Adipocyte (in vitro differentiated cells): ENCODE measurements at regions not wholly inside any gene's neighbourhood (a gene's known extent, or its start where the extent isn't known, plus 50 kb on each side); places are given as distances from the start of the nearest gene placed in this dataset.

Source experiments
- DNase-seq: peaks from one replicate; pipeline ENCODE4 v3.0.0-alpha.2; 2015; ENCODE audit warnings: low read depth
- H3K27me3 ChIP-seq: replicated peaks from 2 replicates; pipeline ENCODE4 v1.7.0; 2013; ENCODE audit warnings: mild to moderate bottlenecking, low read length, moderate library complexity; ENCODE audit not compliant: control insufficient read depth, insufficient read depth
- H3K36me3 ChIP-seq: 2 replicates; pipeline ENCODE4 v1.7.0; 2013; ENCODE audit warnings: low read length, mild to moderate bottlenecking, moderate library complexity; ENCODE audit not compliant: control insufficient read depth, insufficient read depth, severe bottlenecking
- H3K4me1 ChIP-seq: 2 replicates; pipeline ENCODE4 v1.7.0; 2013; ENCODE audit warnings: mild to moderate bottlenecking, low read length, moderate library complexity; ENCODE audit not compliant: control insufficient read depth, insufficient read depth
- H3K4me3 ChIP-seq: 2 replicates; pipeline ENCODE4 v1.7.0; 2013; ENCODE audit warnings: mild to moderate bottlenecking, low read length, moderate library complexity
- H3K9ac ChIP-seq: 2 replicates; pipeline ENCODE4 v1.7.0; 2013; ENCODE audit warnings: mild to moderate bottlenecking, low read length, moderate library complexity
- H3K9me3 ChIP-seq: 2 replicates; pipeline ENCODE4 v1.7.0; 2013; ENCODE audit warnings: mild to moderate bottlenecking, low read length, moderate library complexity; ENCODE audit not compliant: control insufficient read depth

GRCh38 chr10:33416691-33417090, 82.2 kb upstream of the NRP1 start:
- peaks cover 35% of the 10 kb centered on the region for H3K4me1 ChIP-seq
- H3K9ac ChIP-seq = no peak overlapping the region
- no peaks in the 10 kb centered on the region for H3K27me3 ChIP-seq
- no peak for DNase-seq
- no peak overlapping the region for H3K4me3 ChIP-seq
- H3K9me3 ChIP-seq = no peaks in the 10 kb centered on the region
- no peaks in the 10 kb centered on the region for H3K36me3 ChIP-seq

- H3K9me3 ChIP-seq = no peaks in the 10 kb centered on the region
- no peaks in the 10 kb centered on the region for H3K36me3 ChIP-seq
- no peak overlapping the region for H3K4me3 ChIP-seq
- H3K4me1 ChIP-seq = peaks cover 30% of the 10 kb centered on the region
- H3K27me3 ChIP-seq = no peaks in the 10 kb centered on the region
- H3K9ac ChIP-seq = no peak overlapping the region
- DNase-seq = no peak
These were observed 81.7 kb upstream of the NRP1 start for GRCh38 chr10:33416209-33416608.

- DNase-seq = no peak
- H3K9ac ChIP-seq = no peak overlapping the region
- no peaks in the 10 kb centered on the region for H3K36me3 ChIP-seq
- H3K9me3 ChIP-seq = no peaks in the 10 kb centered on the region
- peaks cover 26% of the 10 kb centered on the region for H3K4me1 ChIP-seq
- H3K4me3 ChIP-seq = no peak overlapping the region
- no peaks in the 10 kb centered on the region for H3K27me3 ChIP-seq
These were observed 80.4 kb upstream of the NRP1 start for GRCh38 chr10:33414841-33415240.

GRCh38 chr10:33412653-33413361, 78.3 kb upstream of the NRP1 start:
- peaks cover 20% of the 10 kb centered on the region for H3K4me1 ChIP-seq
- H3K27me3 ChIP-seq = no peaks in the 10 kb centered on the region
- peak overlapping the region; percentile 58 for H3K4me3 ChIP-seq
- H3K9me3 ChIP-seq = no peaks in the 10 kb centered on the region
- peak; percentile 88 for DNase-seq
- peak overlapping the region; percentile 58 for H3K9ac ChIP-seq
- H3K36me3 ChIP-seq = no peaks in the 10 kb centered on the region

DNA sequence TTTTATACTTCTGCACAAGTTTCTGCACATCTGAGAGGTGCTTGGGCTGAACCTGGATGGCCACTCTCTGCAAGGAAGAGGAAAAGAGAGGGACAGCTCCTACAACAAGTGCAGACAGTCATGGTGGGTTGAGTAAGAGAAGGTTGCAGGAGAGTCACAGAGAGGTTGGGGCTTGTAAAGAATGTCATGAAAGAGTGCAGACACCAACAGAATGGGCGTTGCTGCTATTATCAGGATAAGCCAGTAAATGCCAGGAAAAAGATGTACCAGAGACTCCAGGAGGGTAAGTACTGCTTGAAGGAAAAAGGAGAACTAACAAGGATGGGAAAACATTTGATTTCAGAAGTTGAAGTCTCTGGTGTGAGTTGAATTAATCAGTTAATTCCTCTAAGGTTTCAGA, 77.8 kb upstream of the NRP1 start:
- no peaks in the 10 kb centered on the region for H3K9me3 ChIP-seq
- DNase-seq = no peak
- no peaks in the 10 kb centered on the region for H3K36me3 ChIP-seq
- no peaks in the 10 kb centered on the region for H3K27me3 ChIP-seq
- peaks cover 20% of the 10 kb centered on the region for H3K4me1 ChIP-seq
- H3K9ac ChIP-seq = peak overlapping the region; percentile 58
- peak overlapping the region; percentile 58 for H3K4me3 ChIP-seq

GRCh38 chr10:33410860-33411234, 76.4 kb upstream of the NRP1 start:
- DNase-seq = no peak
- Histone ChIP-seq H3K36me3 (no peaks in the 10 kb centered on the region), H3K9me3 (no peaks in the 10 kb centered on the region), H3K27me3 (no peaks in the 10 kb centered on the region), H3K9ac (no peak overlapping the region), H3K4me3 (no peak overlapping the region), H3K4me1 (peaks cover 20% of the 10 kb centered on the region)

DNA sequence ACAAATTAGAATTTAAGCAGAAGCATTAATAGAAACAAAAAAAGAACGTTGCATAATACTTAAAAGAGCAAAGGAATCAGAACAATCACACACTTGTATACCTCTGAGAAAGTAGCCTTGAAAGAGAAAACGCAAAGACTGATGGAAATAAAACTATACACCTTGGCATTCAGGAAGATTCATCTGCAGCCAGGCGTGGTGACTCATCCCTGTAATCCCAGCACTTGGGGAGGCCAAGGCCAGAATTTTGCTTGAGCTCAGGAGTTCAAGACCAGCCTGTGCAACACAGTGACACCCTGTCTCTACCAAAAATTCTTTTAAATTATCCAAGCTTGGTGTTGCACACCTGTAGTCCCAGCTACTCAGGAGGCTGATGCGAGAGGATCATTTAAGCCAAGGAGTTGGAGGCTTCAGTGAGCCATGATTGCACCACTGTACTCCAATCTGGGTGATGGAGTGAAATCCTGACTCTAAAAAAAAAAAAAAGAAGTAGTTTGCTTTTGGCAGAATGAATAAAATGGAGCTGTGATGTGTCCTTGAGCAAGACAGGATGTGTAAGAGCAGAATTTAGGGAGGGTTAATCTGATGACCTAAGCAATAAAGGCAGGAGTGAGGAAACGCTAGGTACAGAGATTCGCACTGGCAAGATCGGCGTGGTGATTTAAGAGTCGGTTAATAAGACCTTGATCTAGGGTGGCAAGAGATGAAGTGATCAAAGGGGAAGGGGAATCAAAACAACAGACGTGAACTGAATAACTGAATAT, 75.8 kb upstream of the NRP1 start:
- no peak for DNase-seq
- H3K36me3 ChIP-seq = no peaks in the 10 kb centered on the region
- no peak overlapping the region for H3K9ac ChIP-seq
- H3K27me3 ChIP-seq = no peaks in the 10 kb centered on the region
- H3K9me3 ChIP-seq = no peaks in the 10 kb centered on the region
- peaks cover 20% of the 10 kb centered on the region for H3K4me1 ChIP-seq
- H3K4me3 ChIP-seq = no peak overlapping the region

- DNase-seq = no peak
- Histone ChIP-seq H3K4me3 (no peak overlapping the region), H3K9ac (no peak overlapping the region), H3K4me1 (no peaks in the 10 kb centered on the region), H3K36me3 (no peaks in the 10 kb centered on the region), H3K9me3 (no peaks in the 10 kb centered on the region), H3K27me3 (no peaks in the 10 kb centered on the region)
These were observed 72.1 kb upstream of the NRP1 start for GRCh38 chr10:33406596-33406995.

DNA sequence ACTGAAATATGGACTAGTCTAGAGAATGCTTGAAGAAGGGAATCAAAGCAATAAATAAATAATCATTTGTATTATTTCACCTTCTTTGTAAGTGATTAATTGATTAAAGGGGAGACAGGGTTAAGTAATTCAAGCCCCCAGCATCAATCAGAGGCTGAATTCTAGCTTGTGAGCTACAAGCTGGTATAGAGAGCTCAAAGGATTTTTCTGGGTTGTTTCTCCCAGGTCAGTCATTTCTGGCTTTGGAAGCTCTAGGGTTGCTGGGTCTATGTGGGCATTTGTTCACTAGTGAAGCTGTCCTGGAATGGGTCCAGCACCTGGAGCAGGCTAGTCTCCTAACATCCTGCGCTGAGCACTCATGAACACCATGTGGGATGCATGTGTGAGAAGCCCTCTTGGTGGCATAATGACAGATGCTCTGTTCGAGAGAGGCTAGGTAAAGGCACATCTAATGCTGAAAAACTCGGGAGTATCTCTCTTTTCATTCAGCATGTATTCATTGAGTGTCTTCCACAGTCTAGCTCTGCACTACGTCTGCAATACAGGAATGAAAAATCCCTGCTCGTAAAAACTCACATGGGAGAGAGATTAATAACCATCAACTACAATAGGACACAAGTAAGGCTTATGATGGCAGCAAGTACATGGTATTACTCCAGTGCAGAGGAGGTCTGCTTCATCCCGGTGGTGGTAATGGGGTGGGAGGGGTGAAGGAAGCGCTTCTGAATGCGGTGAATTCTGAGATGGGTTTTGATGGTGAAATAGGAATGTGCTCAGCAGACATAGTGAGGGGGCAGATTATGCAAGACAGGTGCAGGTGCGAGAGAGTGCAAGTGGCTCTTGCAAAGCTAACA, 68.0 kb upstream of the NRP1 start:
- Histone ChIP-seq H3K4me3 (no peak overlapping the region), H3K4me1 (no peaks in the 10 kb centered on the region), H3K9me3 (peaks cover 3% of the 10 kb centered on the region), H3K9ac (no peak overlapping the region), H3K36me3 (no peaks in the 10 kb centered on the region), H3K27me3 (no peaks in the 10 kb centered on the region)
- no peak for DNase-seq

GRCh38 chr10:33401300-33401699, 66.8 kb upstream of the NRP1 start:
- H3K9me3 ChIP-seq = peaks cover 15% of the 10 kb centered on the region
- no peaks in the 10 kb centered on the region for H3K27me3 ChIP-seq
- H3K36me3 ChIP-seq = no peaks in the 10 kb centered on the region
- DNase-seq = no peak
- no peak overlapping the region for H3K4me3 ChIP-seq
- H3K4me1 ChIP-seq = no peaks in the 10 kb centered on the region
- no peak overlapping the region for H3K9ac ChIP-seq

GRCh38 chr10:33398796-33399195, 64.3 kb upstream of the NRP1 start:
- Histone ChIP-seq H3K9ac (no peak overlapping the region), H3K36me3 (no peaks in the 10 kb centered on the region), H3K4me1 (no peaks in the 10 kb centered on the region), H3K27me3 (no peaks in the 10 kb centered on the region), H3K4me3 (no peak overlapping the region), H3K9me3 (peaks cover 20% of the 10 kb centered on the region)
- DNase-seq = no peak
